HUDEP-2 (cell line): ENCODE measurements at regions not wholly inside any gene's neighbourhood (a gene's known extent, or its start where the extent isn't known, plus 50 kb on each side); places are given as distances from the start of the nearest gene placed in this dataset.
A peak's percentile ranks its signal among the peaks of the same experiment; 100 is the strongest.

Experiments
- DNase-seq, 76 experiments: peaks; one replicate each; lab custom pipeline; 2025; ENCODE audit not compliant: unreplicated experiment in 76 of 76; lab: John Stamatoyannopoulos, UW

DNA sequence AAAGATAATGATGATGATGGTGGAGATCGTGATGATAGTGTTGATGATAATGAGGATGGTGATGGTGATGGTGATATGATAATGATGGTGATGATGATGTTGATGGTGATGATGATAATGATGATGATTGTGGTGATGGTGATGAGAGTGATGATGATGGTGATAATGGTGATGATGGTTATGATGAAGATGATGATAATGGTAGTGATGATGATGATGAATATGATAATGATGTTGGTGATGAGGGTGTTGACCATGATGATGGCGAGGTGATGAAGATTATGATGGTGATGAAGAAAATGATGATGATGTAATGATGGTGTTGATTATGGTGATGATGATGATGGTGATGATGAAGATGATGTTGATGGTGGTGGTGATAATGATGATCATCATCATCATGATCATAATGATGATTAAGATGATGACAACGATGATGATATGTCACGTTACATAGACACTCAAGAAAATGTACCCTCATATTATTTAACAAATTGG is 1106.4 kb downstream of the NLGN4X start:
- no peak for DNase-seq

DNA sequence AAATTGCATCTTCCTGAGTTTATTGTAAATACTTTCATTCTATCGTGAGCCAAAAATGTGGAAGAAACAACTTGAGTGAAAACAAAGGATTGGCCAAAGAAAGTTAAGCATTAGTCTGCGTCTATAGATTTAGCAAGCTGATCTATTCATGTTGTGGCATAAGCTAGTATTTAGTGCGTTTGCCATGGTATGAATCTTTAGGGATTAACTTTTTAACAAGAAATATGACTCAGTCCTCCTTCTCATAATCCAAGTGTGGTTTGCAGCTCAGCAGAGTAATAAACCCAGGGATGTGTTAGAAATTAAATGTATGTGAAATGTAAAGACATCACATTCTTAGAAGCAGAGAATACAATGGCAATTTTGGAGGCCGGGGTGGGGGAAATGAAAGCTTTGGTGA is 1110.9 kb downstream of the NLGN4X start:
- no peak for DNase-seq

DNA sequence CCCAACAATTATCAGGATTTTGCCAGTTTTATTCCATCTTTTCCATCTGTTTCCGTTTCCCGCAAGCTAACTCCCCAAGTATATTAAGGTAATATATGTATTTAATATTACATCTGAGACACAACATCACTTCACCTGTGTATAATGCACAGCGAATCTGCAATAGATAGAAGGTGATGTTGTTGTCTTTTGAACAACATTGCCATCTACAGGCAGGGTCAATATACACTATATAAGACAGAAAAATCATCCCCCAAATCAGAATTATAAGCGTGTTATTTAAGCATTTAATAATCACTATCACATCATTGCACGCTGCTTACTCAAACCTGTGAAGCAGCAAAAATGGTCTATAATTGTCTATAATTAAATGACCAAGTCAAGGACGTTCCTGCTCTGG is 1115.5 kb downstream of the NLGN4X start:
- peak in 17 of 76 experiments; percentile 0 to 22 (median 3) for DNase-seq

DNA sequence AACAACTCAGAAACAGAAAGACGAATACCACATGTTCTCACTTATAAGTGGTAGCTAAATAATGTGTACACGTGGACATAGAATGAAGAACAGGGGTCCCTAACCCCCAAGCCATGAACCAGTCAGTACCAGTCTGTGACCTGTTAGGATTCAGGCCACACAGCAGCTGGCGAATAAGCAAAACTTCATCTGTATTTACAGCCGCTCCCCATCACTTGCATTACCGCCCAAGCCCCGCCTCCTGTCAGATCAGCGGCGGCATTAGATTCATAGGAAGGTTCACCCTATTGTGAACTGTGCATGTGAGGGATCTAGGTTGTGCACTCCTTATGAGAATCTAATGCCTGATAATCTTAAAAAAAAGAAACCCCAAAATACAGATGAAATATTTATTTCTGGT is 1128.7 kb downstream of the NLGN4X start:
- DNase-seq = no peak

DNA sequence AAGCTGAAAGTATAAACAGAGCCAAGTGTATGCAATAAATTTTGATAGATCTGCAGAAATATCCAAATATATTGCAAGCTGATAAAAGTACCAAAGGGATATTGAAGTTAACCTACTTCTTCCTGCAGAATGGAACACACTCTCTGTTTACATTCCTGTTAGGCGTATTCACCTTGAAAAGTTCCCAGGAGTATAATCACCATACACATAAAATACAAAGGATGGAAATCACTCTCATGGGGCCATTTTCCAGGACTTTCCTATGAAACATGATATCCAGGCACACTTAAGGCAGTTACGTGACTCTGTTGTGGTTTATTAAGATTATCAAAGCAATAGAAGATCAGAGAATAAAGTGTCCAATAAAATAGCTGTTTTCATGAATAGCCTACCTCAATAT is 1142.3 kb downstream of the NLGN4X start:
- no peak for DNase-seq

DNA sequence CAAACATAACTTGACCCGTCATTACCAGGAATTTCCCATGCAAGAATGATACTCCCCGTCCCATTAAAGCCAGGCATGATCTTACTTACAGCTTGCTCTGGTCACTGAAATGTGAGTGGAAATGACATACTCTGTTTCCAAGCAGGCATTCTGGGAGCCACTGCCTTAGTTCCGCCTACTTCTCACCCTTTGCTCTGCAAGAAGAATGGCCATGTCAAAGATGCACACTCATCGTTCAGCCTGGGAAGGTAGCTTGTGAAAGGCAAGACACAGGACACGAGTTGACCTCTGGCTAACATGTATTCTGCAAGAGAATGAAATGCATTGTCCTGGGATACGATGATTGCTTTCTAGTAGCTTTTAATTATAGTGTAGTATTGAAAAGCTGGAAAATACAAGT is 1144.4 kb downstream of the NLGN4X start:
- no peak for DNase-seq

DNA sequence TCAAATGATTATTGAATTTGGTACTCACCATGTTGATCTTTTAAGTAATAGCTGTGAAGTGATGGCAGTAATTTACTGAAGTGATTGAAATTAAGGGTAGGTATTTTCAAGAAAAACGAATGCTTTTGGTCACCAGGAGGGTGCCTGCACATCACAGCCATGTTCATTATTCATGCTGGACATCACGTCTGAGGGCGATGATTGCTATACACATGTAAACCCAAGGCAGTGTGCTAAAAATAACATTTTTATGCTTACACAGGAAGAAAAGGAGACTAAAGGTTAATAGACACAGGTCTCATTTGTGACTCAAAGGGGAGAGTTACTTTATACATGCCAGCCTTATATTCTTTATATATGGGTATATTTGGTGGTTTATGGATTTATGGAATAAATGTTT is 1146.0 kb downstream of the NLGN4X start:
- no peak for DNase-seq

DNA sequence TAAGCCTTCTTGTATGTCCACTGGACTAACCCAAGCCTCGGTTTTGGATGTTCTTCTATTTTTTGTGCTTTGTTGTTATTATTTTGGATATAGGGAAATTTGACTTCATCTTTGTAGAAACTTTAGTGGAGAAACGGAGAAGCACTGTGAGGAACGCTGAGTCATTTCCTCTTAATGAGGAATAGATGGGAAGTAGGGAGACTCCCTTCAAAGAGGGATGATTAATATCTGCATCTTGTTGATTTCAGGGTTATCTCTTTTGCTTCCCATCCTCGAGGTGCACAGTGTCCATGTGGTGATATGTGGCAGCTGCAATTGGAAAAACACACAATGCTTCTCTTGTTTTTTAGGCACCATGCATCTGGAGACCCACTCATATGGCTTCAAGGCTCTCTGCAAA is 1147.9 kb downstream of the NLGN4X start:
- no peak for DNase-seq

DNA sequence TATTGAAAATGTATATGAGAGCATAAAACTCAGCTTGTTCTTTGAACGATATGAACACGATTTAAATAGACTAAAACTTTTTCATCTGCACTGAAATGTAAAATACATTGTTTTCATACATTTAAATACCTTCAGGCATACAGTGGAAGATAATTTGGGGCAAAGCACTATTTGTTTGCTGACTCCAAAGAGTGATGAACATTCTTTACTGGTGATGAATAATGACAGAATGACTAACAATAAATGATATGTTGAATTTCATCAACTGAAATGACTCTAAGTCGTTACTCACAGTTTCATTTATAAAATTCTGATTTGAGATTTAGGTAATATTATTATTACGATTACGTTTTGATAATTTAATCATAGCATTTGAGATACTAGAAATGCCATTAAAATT is 1160.1 kb downstream of the NLGN4X start:
- no peak for DNase-seq

DNA sequence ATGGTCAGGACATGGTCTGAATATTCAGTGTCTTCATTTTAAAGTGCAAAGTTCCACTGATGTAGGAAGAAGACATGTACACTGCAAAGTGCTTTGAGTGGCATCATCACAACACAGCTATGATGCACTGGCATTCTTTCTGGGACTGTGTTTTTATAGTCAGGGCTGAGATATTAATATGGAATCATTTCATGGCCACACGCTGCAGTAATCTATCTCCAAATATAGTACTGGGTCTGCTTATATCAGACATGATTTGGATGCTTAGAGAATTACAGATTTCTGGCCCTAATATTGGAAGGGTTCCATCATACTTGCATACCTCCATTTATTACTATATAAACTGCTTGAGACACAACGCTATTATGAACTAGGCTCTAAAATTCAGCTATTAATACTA is 1170.9 kb downstream of the NLGN4X start:
- no peak for DNase-seq

DNA sequence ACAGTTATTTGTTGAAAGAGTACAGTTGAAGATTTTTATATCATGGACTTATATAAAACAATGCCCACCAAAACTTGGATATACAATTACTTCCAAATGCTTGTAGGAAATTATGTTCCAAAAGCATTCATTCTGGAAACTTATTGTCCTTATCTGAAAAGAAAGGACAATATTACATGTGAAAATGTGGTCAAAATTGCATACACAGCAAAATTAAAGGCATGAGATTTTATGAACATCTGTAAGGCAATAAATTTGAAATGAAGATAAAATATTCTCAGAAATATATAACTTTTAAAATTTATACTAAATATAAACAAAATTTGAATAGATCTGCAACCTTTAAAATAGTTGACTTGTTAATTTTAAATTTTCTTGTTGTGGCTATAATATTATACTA is 1173.8 kb downstream of the NLGN4X start:
- no peak for DNase-seq

DNA sequence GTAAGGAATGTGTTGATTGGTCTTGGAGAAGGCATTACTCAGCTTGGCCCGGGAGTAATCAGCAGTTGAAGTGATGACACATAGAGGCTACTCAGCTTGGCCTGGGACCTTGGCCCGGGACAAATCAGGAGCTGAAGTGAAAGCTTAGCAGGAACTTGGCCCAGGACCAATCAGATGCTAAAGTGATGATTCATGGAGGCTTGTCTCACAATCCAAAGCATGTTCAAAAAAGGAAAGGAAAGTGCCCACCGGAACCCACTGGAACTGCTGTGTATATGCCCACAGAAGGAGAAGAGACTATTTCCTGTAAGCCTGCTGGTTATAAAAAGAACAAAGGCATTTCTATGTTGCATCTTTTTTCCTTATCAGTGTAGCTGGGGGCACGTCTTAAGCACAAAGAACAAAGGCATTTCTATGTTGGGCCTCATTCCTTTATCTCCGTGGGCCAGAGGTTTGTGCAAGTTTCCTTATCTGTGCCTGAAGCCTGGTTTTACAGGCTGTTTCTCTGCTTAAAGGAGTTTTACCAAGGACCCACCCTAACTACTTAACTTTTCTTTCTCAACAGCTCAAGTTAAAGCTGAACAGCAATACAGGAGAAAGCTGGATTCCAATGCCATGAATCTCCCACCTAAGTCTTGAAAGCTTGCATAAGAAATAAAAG is 1176.7 kb downstream of the NLGN4X start:
- peak in 75 of 76 experiments; percentile 0 to 91 (median 68) for DNase-seq

DNA sequence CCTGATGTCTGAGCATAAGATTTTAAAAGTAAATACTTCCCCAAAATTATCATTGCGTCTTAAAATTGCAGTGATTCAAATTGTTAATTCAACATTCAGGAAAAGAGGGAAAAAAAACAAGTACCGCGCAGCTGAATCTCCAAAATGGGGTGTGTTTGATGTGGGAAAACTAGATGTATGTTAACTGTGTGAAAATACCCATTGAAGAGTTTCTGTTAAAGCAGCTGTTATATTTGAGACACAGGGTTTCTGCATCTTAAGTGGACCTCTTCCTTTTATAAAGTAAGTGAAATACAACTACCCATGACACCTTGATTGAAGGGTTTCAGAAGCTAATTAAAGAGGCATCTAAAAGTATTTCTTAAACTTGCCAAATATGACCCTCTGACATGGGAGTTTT is 1186.1 kb downstream of the NLGN4X start:
- DNase-seq = no peak

DNA sequence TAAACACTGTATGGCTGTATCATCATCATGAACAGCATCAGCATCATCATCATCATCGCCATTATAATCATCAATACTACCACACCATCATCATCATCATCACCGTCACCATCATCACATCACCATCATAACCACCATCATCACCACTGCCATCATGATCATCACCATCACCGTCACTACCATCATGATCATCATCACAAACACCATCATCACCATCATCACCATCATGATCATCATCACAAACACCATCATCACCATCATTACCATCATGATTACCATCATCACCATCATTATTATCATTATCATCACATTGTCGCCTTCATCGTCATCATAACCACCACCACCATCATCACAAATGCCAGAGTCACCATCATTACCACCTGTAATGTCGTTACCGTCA is 1196.9 kb downstream of the NLGN4X start:
- no peak for DNase-seq

DNA sequence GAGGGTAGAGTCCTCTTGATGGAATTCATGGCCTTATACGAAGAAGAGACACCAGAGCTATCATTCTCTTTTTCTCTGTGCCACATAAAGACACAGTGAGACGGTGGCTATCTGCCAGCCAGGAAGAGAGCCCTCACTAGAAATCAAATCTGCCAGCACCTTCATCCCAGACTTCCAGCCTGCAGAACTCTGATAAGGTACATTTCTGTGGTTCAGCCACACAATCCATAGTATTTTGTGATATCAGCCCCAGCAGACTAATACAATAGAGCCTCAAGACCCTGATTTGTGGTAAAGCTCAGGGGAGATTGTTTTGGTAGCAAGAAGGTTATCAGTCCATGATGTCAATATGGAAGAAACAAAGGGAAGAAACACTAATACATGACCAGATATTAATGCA is 1213.2 kb downstream of the NLGN4X start:
- DNase-seq = peak in 57 of 76 experiments; percentile 0 to 70 (median 9)

DNA sequence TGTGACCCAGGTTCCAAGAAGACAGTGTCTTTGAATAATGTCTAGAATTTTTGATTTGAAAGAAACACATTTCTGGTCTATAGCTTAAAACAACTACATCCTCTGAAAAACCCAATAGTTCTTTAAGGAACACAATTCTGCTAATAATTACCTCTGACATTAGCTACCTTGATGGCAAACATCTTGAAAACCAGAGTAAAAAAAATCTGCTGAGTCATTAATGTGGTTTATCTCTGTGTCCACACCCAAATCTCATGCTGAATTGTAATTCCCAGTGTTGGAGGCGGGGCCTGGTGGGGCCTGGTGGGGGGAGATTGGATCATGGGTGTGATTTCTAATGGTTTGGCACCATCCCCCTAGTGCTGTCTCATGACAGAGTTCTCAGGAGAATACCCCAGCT is 1233.8 kb downstream of the NLGN4X start:
- DNase-seq = peak in 5 of 76 experiments; percentile 0 to 1 (median 0)

DNA sequence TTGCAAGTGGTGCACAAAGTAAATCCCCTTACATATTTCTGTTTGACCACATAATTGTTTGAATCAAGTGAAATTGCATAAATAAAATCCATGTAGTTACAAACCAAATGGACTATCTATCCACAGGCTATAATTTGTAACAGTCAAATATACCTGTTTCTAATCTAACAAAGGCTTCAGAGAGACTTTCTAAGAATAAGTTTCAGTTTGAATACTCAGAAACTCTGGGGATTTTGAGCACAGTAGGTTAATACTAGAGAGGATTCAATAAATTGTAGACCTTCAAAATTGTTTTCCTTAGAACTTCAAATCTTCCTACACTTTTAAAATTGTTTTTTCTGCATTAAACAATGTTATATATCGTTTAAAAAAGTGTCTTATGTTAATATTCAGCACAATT is 1250.1 kb downstream of the NLGN4X start:
- DNase-seq = no peak

DNA sequence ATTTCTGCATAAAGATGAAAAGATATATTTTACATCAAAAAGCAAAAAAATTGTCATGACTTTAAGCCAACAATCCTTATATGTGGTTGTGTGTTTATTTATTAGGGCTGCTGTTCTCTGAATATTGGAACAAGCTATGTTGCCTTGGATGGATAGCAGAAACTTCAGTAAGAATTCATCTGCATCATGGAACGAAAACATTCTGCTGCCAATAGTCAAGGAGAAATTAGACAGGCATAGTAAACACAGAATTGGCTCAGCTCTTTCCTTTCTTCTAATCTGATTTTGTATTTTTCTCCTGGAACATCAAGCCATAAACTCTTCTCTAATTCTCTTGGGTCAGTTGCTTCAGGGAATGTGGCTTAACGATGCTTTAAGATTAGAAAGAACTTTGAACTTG is 1257.0 kb downstream of the NLGN4X start:
- no peak for DNase-seq

DNA sequence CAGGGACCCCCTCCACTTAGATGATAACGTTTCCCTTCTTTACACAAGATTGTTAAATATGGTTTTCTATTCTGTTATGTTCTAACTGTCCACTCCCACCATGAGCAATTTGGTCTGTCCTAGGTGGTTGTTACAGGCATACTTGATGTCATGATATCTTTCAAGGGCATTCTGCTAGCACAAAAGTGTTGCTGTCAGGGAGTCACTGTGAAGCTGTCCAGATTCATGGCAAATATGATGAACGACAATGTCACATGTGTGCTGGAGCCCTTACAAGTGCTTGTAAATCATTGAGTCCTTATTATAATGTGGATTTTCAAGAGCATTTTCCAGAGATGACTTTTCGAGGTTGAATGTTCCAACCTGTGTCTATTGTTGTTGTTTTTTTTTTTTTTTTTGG is 1250.7 kb upstream of the PRKX start:
- DNase-seq = no peak

DNA sequence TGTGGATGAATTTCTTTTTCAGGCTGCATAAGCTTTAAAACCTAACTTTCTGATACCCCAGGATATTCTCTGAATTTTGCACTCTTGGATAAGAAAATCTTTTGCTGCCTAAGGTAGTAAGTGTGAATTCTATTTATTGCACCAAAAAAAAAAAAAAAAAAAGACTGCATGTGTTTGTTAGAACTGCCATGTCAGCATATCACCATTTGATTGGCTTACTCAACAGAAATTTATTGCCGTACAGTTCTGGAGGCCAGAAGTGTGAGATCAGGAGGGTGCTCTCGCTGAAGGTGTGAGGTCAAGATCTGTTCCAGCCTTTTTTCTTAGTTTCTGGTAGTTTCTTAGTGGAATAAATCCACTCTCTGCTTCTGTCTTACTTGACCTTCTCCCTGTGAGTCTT is 1250.0 kb upstream of the PRKX start:
- DNase-seq = no peak

DNA sequence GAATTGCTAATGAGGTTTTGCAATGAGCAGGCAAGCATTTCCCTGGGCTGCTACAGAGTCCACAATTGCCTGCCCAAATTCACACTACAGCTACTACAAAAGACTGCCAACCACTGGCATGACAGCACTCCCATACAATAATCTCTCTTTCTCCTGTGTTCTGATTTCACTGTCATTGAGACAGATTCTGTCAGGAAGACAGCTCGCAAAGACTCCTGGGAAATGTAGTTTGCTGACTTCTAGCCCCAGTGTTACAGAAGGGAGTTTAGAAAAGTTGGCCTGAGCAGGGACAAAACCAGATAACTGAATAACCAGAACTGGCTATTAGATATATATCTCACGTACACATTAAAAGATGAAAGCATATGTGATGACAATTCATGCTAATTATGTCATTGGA is 1231.3 kb upstream of the PRKX start:
- DNase-seq = no peak

DNA sequence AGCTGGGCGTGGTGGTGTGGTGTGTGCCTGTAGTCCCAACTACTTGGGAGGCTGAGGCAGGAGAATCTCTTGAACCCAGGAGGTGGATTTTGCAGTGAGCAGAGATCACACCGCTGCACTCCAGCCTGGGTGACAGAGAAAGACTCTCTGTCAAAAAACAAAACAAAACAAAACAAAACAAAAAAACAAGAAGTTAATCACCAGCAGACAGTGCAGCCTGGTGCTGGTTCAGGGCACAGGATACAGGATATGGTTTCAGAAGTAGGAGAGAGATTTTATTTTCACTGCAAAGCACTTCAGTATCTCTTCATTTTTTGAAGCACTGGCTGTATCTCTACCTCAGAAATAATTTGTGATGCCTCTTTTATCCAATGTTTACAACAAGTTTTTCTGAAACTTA is 1222.9 kb upstream of the PRKX start:
- DNase-seq = no peak

DNA sequence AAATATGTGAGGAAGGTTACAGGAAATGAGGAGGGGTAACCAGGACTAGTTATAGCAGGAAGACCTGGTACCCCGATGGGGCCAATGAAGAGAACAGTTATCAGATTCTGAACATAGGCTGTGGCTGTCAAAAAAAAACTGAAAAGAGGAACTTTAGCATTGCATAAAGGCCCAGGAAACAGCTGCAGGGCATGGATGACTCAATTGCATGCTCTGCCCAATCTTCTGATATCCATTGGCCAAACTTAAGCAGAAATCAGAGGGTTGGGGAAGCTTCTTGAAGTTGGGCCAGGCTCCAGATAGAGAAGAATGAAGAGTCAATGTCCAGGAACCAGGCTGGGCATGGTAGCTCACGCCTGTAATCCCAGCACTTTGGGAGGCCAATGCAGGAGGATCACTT is 1222.4 kb upstream of the PRKX start:
- peak in 3 of 76 experiments; percentile 1 to 15 (median 12) for DNase-seq
